Activated CD8-positive, alpha-beta T cell treated with anti-CD3 and anti-CD28 coated beads for 36 hours (primary cell): ENCODE measurements at regions not wholly inside any gene's neighbourhood (a gene's known extent, or its start where the extent isn't known, plus 50 kb on each side); places are given as distances from the start of the nearest gene placed in this dataset.

ENCODE experiments used
- ATAC-seq: fragments of 200-7000 bp; cut with Tn5 transposase; one replicate; pipeline ENCODE4 v1.10.0; 2021; ENCODE audit warnings: mild to moderate bottlenecking, moderate library complexity
- CTCF ChIA-PET: fragments of 350-600 bp; sonication (Branson Sonifier 250); formaldehyde crosslinking; loops from one replicate; lab custom pipeline; 2021; ENCODE audit warnings: antibody characterized with exemption; lab: Charles Lee
- POLR2A ChIA-PET: fragments of 350-600 bp; sonication (Branson Sonifier 250); formaldehyde crosslinking; loops from one replicate; lab custom pipeline; 2021; ENCODE audit warnings: antibody characterized with exemption; lab: Charles Lee
- DNase-seq: peaks from one replicate; pipeline ENCODE4 v3.0.0-alpha.2; 2020
- H3K27ac Mint-ChIP-seq: one replicate; pipeline ENCODE4 v1.8.0; 2021; ENCODE audit warnings: mild to moderate bottlenecking, mixed read lengths
- H3K27me3 Mint-ChIP-seq: one replicate; pipeline ENCODE4 v1.8.0; 2021; ENCODE audit warnings: mixed read lengths
- H3K36me3 Mint-ChIP-seq: one replicate; pipeline ENCODE4 v1.8.0; 2021; ENCODE audit warnings: low read depth, mixed read lengths
- H3K4me1 Mint-ChIP-seq: one replicate; pipeline ENCODE4 v1.8.0; 2021; ENCODE audit warnings: low read depth, mixed read lengths
- H3K4me3 Mint-ChIP-seq: one replicate; pipeline ENCODE4 v1.8.0; 2021; ENCODE audit warnings: mild to moderate bottlenecking, moderate library complexity, mixed read lengths
- H3K9me3 Mint-ChIP-seq: one replicate; pipeline ENCODE4 v1.8.0; 2021; ENCODE audit warnings: mixed read lengths
- intact Hi-C: fragments of 100-400 bp; cut with micrococcal nuclease; formaldehyde crosslinking; loops from one replicate; pipeline ENCODE4 v1.10.0; 2022
- TF ChIP-seq, protein P1 (sequence below): fragments of 200-600 bp; IDR thresholded peaks from one replicate; pipeline ENCODE4 v1.8.0; 2022; ENCODE audit warnings: antibody characterized with exemption, mild to moderate bottlenecking

DNA sequence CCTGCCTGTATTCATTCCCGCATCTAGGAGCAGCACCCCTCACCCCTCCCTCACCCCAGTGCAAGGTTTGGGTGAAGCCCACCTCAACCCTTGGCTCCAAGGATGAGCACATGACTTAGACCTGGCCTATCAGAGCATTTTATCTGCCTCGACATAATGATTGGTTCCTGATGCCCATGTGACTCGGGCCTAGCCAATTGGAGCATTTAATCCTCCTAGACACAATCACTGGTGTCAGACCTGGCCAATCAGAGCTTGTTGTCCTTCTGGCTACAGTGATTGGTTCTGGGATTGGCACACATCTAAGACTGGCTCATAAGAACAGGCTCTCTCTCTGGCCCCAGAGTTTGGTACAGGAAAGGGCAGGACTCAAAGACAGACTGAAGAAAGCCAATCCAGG lies 73.1 kb upstream of the MYL2 start:
- no peak for ATAC-seq
- Mint-ChIP-seq H3K9me3 (peaks cover 8% of the 10 kb centered on the region), H3K27ac (no peak overlapping the region), H3K27me3 (peaks cover 9% of the 10 kb centered on the region), H3K4me3 (no peak overlapping the region), H3K4me1 (no peaks in the 10 kb centered on the region), H3K36me3 (no peaks in the 10 kb centered on the region)
- ChIA-PET POLR2A (no interaction called here), CTCF (interaction anchor here (1.5 kb wide), 1 partner anchor 305 kb away, joined by 3 read pairs; no protein-coding TSS in a partner anchor)
- TF ChIP-seq, protein P1, sequence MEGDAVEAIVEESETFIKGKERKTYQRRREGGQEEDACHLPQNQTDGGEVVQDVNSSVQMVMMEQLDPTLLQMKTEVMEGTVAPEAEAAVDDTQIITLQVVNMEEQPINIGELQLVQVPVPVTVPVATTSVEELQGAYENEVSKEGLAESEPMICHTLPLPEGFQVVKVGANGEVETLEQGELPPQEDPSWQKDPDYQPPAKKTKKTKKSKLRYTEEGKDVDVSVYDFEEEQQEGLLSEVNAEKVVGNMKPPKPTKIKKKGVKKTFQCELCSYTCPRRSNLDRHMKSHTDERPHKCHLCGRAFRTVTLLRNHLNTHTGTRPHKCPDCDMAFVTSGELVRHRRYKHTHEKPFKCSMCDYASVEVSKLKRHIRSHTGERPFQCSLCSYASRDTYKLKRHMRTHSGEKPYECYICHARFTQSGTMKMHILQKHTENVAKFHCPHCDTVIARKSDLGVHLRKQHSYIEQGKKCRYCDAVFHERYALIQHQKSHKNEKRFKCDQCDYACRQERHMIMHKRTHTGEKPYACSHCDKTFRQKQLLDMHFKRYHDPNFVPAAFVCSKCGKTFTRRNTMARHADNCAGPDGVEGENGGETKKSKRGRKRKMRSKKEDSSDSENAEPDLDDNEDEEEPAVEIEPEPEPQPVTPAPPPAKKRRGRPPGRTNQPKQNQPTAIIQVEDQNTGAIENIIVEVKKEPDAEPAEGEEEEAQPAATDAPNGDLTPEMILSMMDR: no peak
- DNase-seq: no peak
- intact Hi-C loops: no loop called here

DNA sequence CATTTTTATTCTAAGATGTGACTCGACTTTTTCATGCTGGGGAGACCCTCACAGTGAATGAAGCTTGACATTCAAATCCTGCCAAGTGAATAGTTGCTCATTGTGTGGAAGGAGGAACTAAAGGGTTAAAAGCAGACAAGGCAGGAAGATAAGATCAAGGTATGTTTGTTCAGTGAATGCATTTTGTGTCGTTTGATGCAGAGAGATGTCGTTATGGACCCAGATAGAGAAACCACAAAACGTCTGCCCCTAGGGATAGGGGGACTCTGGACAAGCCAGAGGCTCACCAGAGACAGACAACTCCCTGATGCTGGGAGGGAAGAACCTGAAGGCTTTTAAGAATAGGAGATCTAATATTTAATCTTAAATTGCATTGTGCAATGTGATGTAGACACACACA lies 72.5 kb upstream of the MYL2 start:
- Mint-ChIP-seq H3K9me3 (peaks cover 4% of the 10 kb centered on the region), H3K4me1 (no peaks in the 10 kb centered on the region), H3K36me3 (no peaks in the 10 kb centered on the region), H3K27me3 (peaks cover 9% of the 10 kb centered on the region), H3K27ac (no peak overlapping the region), H3K4me3 (no peak overlapping the region)
- intact Hi-C loops: no loop called here
- TF ChIP-seq, protein P1: no peak
- DNase-seq: no peak
- ChIA-PET POLR2A (no interaction called here), CTCF (interaction anchor here (1.5 kb wide), 1 partner anchor 306 kb away, joined by 3 read pairs; no protein-coding TSS in a partner anchor)
- ATAC-seq: no peak

DNA sequence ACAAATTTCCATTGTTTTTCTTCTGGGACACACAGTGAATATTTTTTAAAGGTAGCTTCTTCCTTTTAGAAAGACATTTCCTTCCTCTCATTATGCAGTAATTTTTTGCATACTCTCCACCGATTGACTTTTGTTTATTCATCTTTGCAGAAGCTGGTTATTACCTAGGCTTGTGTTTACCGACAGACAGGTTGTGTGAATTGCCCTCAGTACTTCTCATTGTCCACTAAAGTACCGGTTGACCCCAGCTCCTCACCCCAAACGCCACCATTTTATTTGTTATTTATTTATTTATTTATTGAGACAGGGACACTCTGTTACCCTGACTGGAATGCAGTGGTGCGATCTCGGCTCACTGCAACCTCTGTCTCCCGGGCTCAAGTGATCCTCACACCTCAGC lies 63.4 kb upstream of the MYL2 start:
- intact Hi-C loops: no loop called here
- POLR2A ChIA-PET: no interaction called here
- no peak overlapping the region for H3K27ac Mint-ChIP-seq

DNA sequence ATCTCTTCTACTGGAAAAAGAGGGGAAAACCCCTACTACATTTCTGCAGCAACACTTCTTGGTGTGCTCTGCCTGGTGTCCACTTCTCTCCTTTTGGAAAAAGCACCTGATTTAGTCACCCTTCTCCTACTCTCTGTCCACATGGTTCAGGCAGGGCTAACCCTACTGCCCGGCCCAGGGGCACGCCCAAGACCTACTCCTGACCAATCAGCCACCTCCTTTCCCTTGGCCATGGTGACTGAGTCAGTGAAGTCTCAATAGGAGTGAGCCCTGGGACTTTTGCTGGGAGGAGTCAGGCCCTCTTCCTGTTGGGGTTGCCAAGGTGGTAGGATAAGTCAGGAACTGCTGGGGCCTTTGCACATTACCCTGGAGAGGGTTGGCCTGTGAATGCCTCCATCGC lies 52.5 kb upstream of the MYL2 start:
- DNase-seq: no peak

More for the DNA sequence above, 63.4 kb upstream of the MYL2 start:
- Mint-ChIP-seq H3K4me3 (no peak overlapping the region), H3K4me1 (no peaks in the 10 kb centered on the region), H3K9me3 (no peaks in the 10 kb centered on the region), H3K27me3 (peaks cover 14% of the 10 kb centered on the region), H3K36me3 (no peaks in the 10 kb centered on the region)
- CTCF ChIA-PET: no interaction called here
- TF ChIP-seq, protein P1: no peak
- ATAC-seq (no peak), DNase-seq (no peak)

DNA sequence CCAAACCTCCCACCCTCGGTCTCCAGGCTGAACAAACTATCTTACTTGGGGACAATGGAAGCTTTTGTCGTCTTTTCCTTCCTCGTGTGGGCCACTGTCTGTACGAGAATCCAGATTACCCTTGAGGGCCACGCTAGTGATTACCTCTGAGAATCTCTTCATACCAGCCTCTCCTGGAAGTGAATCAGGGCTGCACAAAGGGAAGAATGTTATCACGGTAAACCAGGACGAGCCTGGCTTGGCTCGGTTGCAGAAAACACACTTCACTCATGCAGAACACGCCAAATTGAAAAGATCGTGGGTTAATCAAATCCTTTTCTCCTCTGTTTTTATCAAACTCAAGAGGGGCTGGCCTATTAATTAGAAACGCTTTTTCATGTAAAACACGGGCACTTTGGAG lies 51.6 kb upstream of the MYL2 start:
- peaks cover 7% of the 10 kb centered on the region for H3K9me3 Mint-ChIP-seq
- peaks cover 6% of the 10 kb centered on the region for H3K4me1 Mint-ChIP-seq
- CTCF ChIA-PET: no interaction called here
- ATAC-seq (no peak), DNase-seq (no peak)
- TF ChIP-seq, protein P1: no peak
- no peak overlapping the region for H3K4me3 Mint-ChIP-seq
- no peak overlapping the region for H3K27ac Mint-ChIP-seq
- POLR2A ChIA-PET: no interaction called here
- intact Hi-C loops: no loop called here
- H3K36me3 Mint-ChIP-seq: no peaks in the 10 kb centered on the region
- peaks cover 3% of the 10 kb centered on the region for H3K27me3 Mint-ChIP-seq

More for the DNA sequence above, 52.5 kb upstream of the MYL2 start:
- H3K36me3 Mint-ChIP-seq: no peaks in the 10 kb centered on the region
- peaks cover 6% of the 10 kb centered on the region for H3K4me1 Mint-ChIP-seq
- peaks cover 7% of the 10 kb centered on the region for H3K9me3 Mint-ChIP-seq
- H3K27me3 Mint-ChIP-seq: peaks cover 3% of the 10 kb centered on the region
- intact Hi-C loops: no loop called here
- POLR2A ChIA-PET: no interaction called here
- TF ChIP-seq, protein P1: no peak
- no peak overlapping the region for H3K27ac Mint-ChIP-seq
- CTCF ChIA-PET: interaction anchor here (1.5 kb wide), 1 partner anchor 327 kb away, joined by 4 read pairs; no protein-coding TSS in a partner anchor
- no peak overlapping the region for H3K4me3 Mint-ChIP-seq
- ATAC-seq: no peak
